NCI-H82 treated with DMSO at 0.1 percent for 48 hours (cell line): ENCODE measurements at regions not wholly inside any gene's neighbourhood (a gene's known extent, or its start where the extent isn't known, plus 50 kb on each side); places are given as distances from the start of the nearest gene placed in this dataset.

Experiments
- DNase-seq: peaks from one replicate; lab custom pipeline; 2025; ENCODE audit not compliant: unreplicated experiment; lab: John Stamatoyannopoulos, UW

DNA sequence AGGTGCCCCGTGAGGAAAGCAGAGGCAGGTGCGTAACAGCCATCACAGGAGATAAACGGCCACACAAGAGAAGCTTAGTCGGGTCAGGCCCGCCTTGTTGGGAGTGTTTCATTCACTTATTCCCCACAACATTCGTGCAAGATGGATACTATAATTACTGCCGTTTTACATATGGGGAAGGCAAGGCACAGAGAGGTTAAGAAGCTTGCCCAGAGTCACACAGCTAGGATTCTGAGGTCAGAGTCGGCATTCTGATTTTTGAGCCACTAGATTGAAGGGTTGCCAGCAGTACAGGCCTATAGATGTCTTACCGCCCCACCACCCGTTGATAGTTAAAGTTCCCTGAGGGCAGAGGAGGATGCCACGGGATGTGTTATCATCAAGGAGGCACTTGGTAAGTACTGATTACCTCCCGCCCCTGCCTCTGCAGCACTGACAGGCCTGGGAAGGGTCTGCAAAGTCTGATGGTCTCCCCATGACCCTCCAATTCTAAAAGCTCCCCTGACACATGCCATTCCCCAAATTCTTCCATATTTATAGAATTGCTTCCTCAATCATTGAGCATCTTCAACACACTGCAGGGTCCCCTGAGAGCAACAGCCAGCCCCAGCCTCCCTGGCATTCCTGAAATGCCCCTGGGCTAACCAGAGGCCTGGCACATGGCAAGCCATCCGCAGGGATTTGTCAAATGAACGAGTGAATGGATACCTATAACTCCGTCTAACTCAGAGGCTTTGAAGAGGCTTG is 74.7 kb upstream of the CLDN14 start:
- no peak for DNase-seq

- DNase-seq, result no peak
Observed at GRCh38 chr21:36555199-36555800, 75.4 kb upstream of the CLDN14 start.

DNA sequence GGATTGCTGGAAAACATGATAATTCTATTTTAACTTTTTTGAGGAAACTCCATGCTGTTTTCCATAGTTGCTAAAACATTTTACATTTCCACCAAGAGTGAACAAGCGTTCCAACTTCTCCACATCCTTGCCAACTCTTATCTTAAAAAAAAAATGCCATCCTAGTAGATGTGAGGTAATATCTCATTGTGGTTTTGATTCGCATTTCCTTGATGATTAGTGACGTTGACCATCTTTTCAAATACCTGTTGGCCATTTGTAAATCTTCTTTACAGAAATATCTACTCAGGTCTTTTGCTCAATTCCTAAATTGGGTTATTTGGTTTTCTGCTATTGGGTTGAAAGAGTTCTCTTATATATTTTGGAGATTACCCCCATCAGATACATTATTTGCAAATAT is 77.4 kb upstream of the CLDN14 start:
- no peak for DNase-seq

DNA sequence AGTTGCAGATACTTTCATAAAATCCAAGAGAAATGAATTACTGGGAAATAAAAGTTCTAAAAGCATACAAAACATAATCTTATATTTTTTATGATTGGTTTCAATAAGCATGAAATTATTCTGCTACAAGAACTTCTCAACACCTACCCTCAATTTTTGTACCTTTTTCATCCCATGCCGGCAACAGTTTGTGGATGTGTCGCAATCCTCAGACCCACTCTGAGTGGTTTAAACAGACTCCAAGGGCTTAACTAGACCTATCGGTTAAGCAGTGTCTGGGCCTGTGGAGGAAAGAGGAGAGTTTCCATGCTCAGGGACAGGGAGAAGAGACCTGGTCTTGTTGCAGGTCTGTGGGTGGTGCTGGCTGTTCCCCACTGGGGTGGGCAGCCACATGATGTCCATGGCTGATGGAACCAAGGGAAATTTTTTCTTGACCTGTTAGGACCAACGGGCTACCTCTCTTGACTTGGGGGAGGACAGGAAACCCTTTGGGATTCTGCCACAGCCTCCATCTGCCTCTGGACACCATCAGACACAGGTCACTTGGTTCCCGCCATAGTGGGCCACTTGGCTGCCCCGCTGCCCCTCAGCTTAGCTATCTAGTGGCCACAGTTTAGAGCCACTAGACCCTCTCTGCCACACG is 81.1 kb upstream of the CLDN14 start:
- no peak for DNase-seq

- DNase-seq, result no peak
Observed at GRCh38 chr21:36563341-36563926, 83.5 kb upstream of the CLDN14 start.

GRCh38 chr21:36564647-36565046 is 84.7 kb upstream of the CLDN14 start:
- DNase-seq, result no peak

GRCh38 chr21:36565540-36565939 is 85.6 kb upstream of the CLDN14 start:
- no peak for DNase-seq

- no peak for DNase-seq
Observed at GRCh38 chr21:36566644-36567043, 86.7 kb upstream of the CLDN14 start.

DNA sequence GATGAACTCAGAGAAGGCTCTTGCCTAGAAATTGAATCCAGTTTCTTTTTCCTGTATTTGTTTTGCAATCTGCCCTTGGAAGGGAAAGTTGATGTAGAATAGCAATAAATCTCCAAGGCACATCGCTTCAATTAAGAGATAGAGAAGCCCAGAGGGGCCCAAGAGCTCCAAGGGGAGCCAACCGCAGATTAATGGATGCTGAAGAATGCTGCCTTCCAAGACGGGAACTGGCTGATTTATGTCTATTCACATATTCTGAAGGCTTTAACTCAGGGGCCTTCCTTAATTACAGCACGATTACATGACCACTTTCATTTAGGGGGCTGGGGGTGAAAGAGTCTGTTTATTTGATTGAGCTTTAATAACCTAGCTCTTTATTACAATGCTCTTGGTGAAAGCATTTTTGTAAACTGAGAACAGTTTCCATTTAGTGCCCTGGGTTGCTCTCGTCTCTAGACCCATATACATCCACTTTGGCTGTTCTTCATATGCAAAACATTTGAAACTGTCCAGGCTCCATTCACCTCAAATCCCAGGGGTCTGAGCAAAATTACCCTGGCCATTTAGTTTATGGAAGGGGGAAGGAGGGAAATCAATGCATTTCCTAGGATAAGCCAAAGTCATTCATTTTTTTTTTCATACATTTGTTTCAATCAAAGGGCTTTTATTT is 87.4 kb upstream of the CLDN14 start:
- DNase-seq, result no peak

- DNase-seq, result no peak
Observed at GRCh38 chr21:36569511-36569910, 89.6 kb upstream of the CLDN14 start.

- DNase-seq, result no peak
Observed at GRCh38 chr21:36571556-36571955, 91.6 kb upstream of the CLDN14 start.

DNA sequence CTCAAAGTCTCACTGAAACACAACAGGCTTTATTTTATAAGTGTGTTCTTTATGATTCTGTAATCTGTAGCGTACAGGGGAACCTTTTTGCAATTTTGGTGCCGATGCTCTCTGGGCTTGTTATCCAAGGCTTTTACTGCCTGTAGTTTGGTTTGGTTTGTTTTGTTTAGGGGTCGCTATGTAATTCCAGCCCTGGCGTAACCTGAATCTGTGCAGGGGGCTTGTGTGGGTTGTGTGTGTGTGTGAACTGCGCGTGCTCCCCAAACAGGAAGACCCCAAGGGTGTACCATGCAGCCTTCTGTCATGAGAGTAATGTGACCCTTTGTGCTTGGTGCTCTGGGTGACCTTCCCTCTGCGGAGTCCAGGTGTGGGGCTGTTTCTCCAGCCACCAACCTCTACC is 92.1 kb upstream of the CLDN14 start:
- DNase-seq, result no peak

DNA sequence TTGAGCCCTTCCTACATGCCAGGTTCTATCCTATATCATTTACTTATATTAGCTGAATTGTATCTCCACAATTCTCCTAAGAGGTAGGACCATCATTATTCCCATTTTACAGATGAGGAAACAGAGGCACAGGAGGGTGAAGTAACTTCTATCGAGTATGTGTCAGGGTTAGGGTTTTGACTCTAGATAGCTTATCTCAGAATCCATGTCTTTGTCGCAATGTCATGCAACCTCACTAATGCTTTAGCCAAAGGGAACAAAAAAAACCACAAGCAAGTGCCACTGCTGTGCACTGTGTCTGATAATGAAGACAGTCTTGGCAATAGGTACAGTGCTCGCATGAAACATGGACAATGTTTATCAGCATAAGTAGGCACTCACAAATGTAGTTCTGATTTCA is 95.4 kb upstream of the CLDN14 start:
- DNase-seq, result no peak

GRCh38 chr21:36576441-36576840 is 96.5 kb upstream of the CLDN14 start:
- DNase-seq, result no peak

GRCh38 chr21:36579898-36580297 is 100.0 kb upstream of the CLDN14 start:
- DNase-seq, result no peak

- no peak for DNase-seq
Observed at GRCh38 chr21:36582271-36582670, 102.3 kb upstream of the CLDN14 start.

- DNase-seq, result no peak
Observed at GRCh38 chr21:36583591-36583990, 103.7 kb upstream of the CLDN14 start.

- no peak for DNase-seq
Observed at GRCh38 chr21:36584980-36585940, 105.3 kb upstream of the CLDN14 start.

DNA sequence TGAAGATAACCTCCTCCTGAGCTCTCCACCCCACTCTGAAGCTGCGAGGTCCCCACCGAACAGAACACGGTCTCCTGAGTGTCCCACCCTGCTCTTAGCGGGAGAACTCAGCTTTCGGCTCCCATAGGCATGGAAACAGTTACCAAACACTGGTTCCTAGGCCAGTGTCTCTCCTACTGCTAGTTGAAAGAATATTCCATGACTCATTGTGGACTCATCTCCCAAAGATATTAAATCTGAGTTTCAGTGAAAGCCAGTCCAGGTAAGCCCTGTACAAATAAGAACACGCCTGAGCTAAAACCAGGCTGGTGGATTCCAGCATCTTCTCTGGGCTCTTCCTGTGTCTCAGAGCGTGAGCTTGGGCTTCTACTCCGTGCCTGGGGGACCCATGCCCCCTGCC is 107.5 kb upstream of the CLDN14 start:
- DNase-seq, result no peak

GRCh38 chr21:36589352-36589971 is 109.5 kb upstream of the SIM2 start:
- DNase-seq, result no peak
